DND-41 (cell line): ENCODE measurements at regions not wholly inside any gene's neighbourhood (a gene's known extent, or its start where the extent isn't known, plus 50 kb on each side); places are given as distances from the start of the nearest gene placed in this dataset.

Experiments
- ATAC-seq: fragments of 200-7000 bp; cut with Tn5 transposase; 3 replicates; pipeline ENCODE4 v1.9.1; 2021; ENCODE audit warnings: low read depth; ENCODE audit not compliant: insufficient read depth
- DNase-seq: peaks from one replicate; pipeline ENCODE4 v3.0.0-alpha.2; 2020
- H2AFZ ChIP-seq: 2 replicates; pipeline ENCODE4 v1.6.0; 2012; ENCODE audit warnings: low read depth, low read length
- H3K27ac ChIP-seq: 2 replicates; pipeline ENCODE4 v1.5.1; 2012; ENCODE audit warnings: low read length, inconsistent platforms
- H3K27me3 ChIP-seq: fragments of 200-600 bp; sonication (generic); 2 replicates; pipeline ENCODE4 v1.6.0; 2012; ENCODE audit warnings: low read length, mild to moderate bottlenecking, inconsistent platforms; ENCODE audit not compliant: insufficient read depth, poor library complexity
- H3K36me3 ChIP-seq: 2 replicates; pipeline ENCODE4 v1.5.1; 2012; ENCODE audit warnings: low read length, inconsistent platforms; ENCODE audit not compliant: insufficient read depth
- H3K4me1 ChIP-seq: 2 replicates; pipeline ENCODE4 v1.5.1; 2012; ENCODE audit warnings: mild to moderate bottlenecking, low read length; ENCODE audit not compliant: insufficient read depth
- H3K4me2 ChIP-seq: 2 replicates; pipeline ENCODE4 v1.6.0; 2012; ENCODE audit warnings: mild to moderate bottlenecking, moderate library complexity, low read length, inconsistent platforms; ENCODE audit not compliant: insufficient read depth
- H3K4me3 ChIP-seq, 2 experiments: fragments of 200-600 bp in 1 of 2; shearing (Covaris generic) in 1 of 2; 2 replicates each; pipeline ENCODE4 v1.5.1; 2012 to 2016; ENCODE audit warnings: inconsistent platforms in 2 of 2, low read length in 2 of 2, mild to moderate bottlenecking in 2 of 2, low read depth in 1 of 2, moderate library complexity in 1 of 2
- H3K79me2 ChIP-seq: 2 replicates; pipeline ENCODE4 v1.6.0; 2012; ENCODE audit warnings: low read length, inconsistent platforms; ENCODE audit not compliant: insufficient read depth
- H3K9ac ChIP-seq: 2 replicates; pipeline ENCODE4 v1.6.0; 2012; ENCODE audit warnings: low read depth, mild to moderate bottlenecking, inconsistent platforms, low read length, moderate library complexity
- H3K9me3 ChIP-seq: 2 replicates; pipeline ENCODE4 v1.5.1; 2012; ENCODE audit warnings: low read length, moderate library complexity, mild to moderate bottlenecking, inconsistent platforms; ENCODE audit not compliant: insufficient read depth, severe bottlenecking
- H4K20me1 ChIP-seq: 2 replicates; pipeline ENCODE4 v1.6.0; 2012; ENCODE audit warnings: low read length; ENCODE audit not compliant: insufficient read depth
- EZH2 ChIP-seq: IDR thresholded peaks from 3 replicates; pipeline ENCODE4 v1.6.1; 2012; ENCODE audit warnings: borderline replicate concordance, low read depth, mild to moderate bottlenecking, moderate library complexity, low read length, inconsistent platforms; ENCODE audit not compliant: severe bottlenecking
- TF ChIP-seq, protein P1 (sequence below): IDR thresholded peaks from 2 replicates; pipeline ENCODE4 v1.5.1; 2012; ENCODE audit warnings: borderline replicate concordance, low read length, moderate library complexity, mild to moderate bottlenecking; ENCODE audit not compliant: poor library complexity, severe bottlenecking; ENCODE audit errors: extremely low read depth

DNA sequence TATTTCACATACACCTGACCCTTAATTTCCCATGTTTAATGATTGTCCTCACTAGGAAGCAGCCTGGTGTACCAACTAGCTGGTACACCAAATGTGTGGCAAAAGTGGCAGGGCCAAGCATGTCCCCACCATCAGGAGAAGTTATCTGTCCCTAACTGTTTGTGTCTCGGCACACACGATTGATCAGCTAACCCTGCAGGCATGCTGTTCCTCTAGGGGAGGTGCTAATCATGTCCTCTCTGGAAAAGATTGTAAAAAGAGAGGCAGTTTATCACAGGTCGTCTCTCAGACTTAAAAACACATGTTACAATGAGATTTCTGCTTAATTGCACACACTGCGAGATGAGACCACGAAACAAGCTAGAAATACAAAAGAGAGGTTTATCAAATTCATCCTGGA is 342.7 kb downstream of the DIRAS2 start:
- ATAC-seq = no peak
- no peaks in the 10 kb centered on the region for H4K20me1 ChIP-seq
- no peaks in the 10 kb centered on the region for H3K79me2 ChIP-seq
- DNase-seq = no peak
- H3K36me3 ChIP-seq = no peaks in the 10 kb centered on the region
- no peaks in the 10 kb centered on the region for H3K9me3 ChIP-seq
- no peak overlapping the region for H3K4me2 ChIP-seq
- H2AFZ ChIP-seq = no peak overlapping the region
- H3K27me3 ChIP-seq = peaks cover 2% of the 10 kb centered on the region
- no peak overlapping the region for H3K27ac ChIP-seq
- no peak overlapping the region for H3K4me3 ChIP-seq
- no peak overlapping the region for H3K9ac ChIP-seq
- TF ChIP-seq EZH2 = no peak
- TF ChIP-seq, protein P1, sequence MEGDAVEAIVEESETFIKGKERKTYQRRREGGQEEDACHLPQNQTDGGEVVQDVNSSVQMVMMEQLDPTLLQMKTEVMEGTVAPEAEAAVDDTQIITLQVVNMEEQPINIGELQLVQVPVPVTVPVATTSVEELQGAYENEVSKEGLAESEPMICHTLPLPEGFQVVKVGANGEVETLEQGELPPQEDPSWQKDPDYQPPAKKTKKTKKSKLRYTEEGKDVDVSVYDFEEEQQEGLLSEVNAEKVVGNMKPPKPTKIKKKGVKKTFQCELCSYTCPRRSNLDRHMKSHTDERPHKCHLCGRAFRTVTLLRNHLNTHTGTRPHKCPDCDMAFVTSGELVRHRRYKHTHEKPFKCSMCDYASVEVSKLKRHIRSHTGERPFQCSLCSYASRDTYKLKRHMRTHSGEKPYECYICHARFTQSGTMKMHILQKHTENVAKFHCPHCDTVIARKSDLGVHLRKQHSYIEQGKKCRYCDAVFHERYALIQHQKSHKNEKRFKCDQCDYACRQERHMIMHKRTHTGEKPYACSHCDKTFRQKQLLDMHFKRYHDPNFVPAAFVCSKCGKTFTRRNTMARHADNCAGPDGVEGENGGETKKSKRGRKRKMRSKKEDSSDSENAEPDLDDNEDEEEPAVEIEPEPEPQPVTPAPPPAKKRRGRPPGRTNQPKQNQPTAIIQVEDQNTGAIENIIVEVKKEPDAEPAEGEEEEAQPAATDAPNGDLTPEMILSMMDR = no peak
- H3K4me1 ChIP-seq = no peaks in the 10 kb centered on the region

DNA sequence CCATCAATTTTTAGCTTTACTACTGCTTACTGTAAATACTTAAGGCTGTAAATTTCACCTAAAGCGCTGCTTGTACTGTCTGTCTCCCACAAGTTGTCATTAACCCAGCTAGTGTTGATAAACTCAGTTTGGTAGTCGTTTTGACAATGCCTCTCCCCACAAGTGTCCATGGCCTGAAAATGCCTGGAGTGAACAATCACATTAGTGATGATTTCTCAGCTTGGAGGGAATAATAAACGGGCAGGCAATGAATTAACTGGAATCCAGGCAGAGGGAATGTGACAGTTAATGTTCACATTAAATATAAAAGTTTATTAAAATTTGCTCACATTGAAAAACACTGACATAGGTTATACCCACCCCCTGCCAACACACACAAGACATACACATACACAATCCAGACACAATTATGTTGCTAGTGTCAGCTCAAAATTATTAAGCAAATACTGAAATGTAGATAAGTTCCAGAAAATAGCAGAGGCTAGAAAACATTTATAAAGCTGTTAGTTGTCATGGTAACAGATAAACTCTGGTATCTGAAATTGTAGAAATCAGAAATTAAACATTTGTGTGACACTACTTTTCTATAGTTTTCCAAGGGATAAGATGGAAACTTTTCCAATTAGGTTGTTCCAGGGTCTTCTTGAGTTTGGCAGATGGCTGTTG is 341.9 kb downstream of the DIRAS2 start:
- Histone ChIP-seq H3K79me2 (no peaks in the 10 kb centered on the region), H3K27ac (no peak overlapping the region), H3K4me1 (no peaks in the 10 kb centered on the region), H4K20me1 (no peaks in the 10 kb centered on the region), H2AFZ (no peak overlapping the region), H3K4me2 (no peak overlapping the region), H3K9me3 (no peaks in the 10 kb centered on the region), H3K27me3 (peaks cover 2% of the 10 kb centered on the region), H3K4me3 (no peak overlapping the region), H3K36me3 (no peaks in the 10 kb centered on the region), H3K9ac (no peak overlapping the region)
- ATAC-seq (no peak), DNase-seq (no peak)
- no peak for TF ChIP-seq EZH2
- TF ChIP-seq, protein P1 = no peak

- H2AFZ ChIP-seq = no peak overlapping the region
- H3K4me1 ChIP-seq = no peaks in the 10 kb centered on the region
- no peak overlapping the region for H3K27ac ChIP-seq
- H3K36me3 ChIP-seq = no peaks in the 10 kb centered on the region
- no peak for DNase-seq
- no peaks in the 10 kb centered on the region for H3K9me3 ChIP-seq
- peaks cover 2% of the 10 kb centered on the region for H3K27me3 ChIP-seq
- no peak for ATAC-seq
- no peaks in the 10 kb centered on the region for H4K20me1 ChIP-seq
- no peak overlapping the region for H3K4me2 ChIP-seq
- H3K79me2 ChIP-seq = no peaks in the 10 kb centered on the region
- TF ChIP-seq EZH2 = no peak
- TF ChIP-seq, protein P1 = no peak
- no peak overlapping the region for H3K4me3 ChIP-seq
- no peak overlapping the region for H3K9ac ChIP-seq
Observed at GRCh38 chr9:90301277-90301653, 341.4 kb downstream of the DIRAS2 start.

DNA sequence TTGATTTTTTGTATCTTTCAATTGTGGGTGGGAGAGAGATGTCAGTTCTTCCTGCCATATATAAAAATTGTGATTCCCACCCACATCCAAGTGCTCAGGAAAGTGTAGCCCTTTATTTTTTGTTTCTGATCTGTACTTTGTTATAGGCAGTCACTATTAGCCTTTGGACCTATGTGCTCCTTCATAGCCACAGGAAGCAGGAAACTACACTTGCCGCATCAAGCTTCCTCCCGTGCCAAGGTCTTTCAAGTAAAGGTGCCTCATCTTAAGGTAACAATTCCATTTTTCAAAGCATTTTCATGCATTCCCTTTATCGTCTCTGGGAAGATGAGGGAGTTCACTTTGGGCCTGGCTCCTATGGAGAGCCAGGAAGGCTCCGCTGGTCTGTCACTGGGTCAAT is 339.0 kb downstream of the DIRAS2 start:
- no peak overlapping the region for H3K4me2 ChIP-seq

More for the DNA sequence above, 339.0 kb downstream of the DIRAS2 start:
- Histone ChIP-seq H2AFZ (no peak overlapping the region), H3K79me2 (no peaks in the 10 kb centered on the region), H3K27ac (no peak overlapping the region), H3K27me3 (peaks cover 6% of the 10 kb centered on the region), H3K9me3 (no peaks in the 10 kb centered on the region), H3K4me1 (no peaks in the 10 kb centered on the region), H3K9ac (no peak overlapping the region), H3K4me3 (no peak overlapping the region), H4K20me1 (no peaks in the 10 kb centered on the region), H3K36me3 (no peaks in the 10 kb centered on the region)
- TF ChIP-seq, protein P1 = no peak
- TF ChIP-seq EZH2 = no peak
- ATAC-seq = no peak
- DNase-seq = no peak
